B cell (primary cell): ENCODE measurements at regions not wholly inside any gene's neighbourhood (a gene's known extent, or its start where the extent isn't known, plus 50 kb on each side); places are given as distances from the start of the nearest gene placed in this dataset.

Source experiments
- ATAC-seq: fragments of 200-7000 bp; cut with Tn5 transposase; one replicate; pipeline ENCODE4 v1.10.0; 2021; ENCODE audit warnings: low read depth, mild to moderate bottlenecking, moderate number of reproducible peaks, moderate library complexity
- CTCF ChIA-PET: fragments of 350-600 bp; sonication (Branson Sonifier 250); formaldehyde crosslinking; loops from one replicate; lab custom pipeline; 2021; ENCODE audit warnings: antibody characterized with exemption, inconsistent platforms; lab: Charles Lee
- POLR2A ChIA-PET: fragments of 350-600 bp; sonication (Branson Sonifier 250); formaldehyde crosslinking; loops from one replicate; lab custom pipeline; 2021; ENCODE audit warnings: antibody characterized with exemption; lab: Charles Lee
- DNase-seq: peaks from one replicate; pipeline ENCODE4 v3.0.0; 2013
- H2AFZ ChIP-seq: 2 replicates; pipeline ENCODE4 v1.6.1; 2012; ENCODE audit warnings: mild to moderate bottlenecking, low read depth, low read length; ENCODE audit not compliant: insufficient read depth, poor library complexity, severe bottlenecking
- H3K27ac ChIP-seq, 2 donors: 1 replicate in 1 of 2; 2 replicates in 1 of 2; pipeline ENCODE4 v1.5.1; 2012 to 2013; ENCODE audit warnings: low read length in 2 of 2, mild to moderate bottlenecking in 2 of 2, moderate library complexity in 1 of 2
- H3K27me3 ChIP-seq, 4 experiments: fragments of 200-600 bp in 1 of 4; sonication (generic) in 1 of 4; replicated peaks in 1 of 4; 1 replicate in 2 of 4; 2 replicates in 2 of 4; pipeline versions ENCODE4 v1.6.1 to v1.7.0; 2013 to 2016; ENCODE audit warnings: low read length in 3 of 4, mild to moderate bottlenecking in 2 of 4, mixed read lengths in 1 of 4, moderate library complexity in 1 of 4; ENCODE audit not compliant: insufficient read depth in 4 of 4, control insufficient read depth in 3 of 4; ENCODE audit errors: control extremely low read depth in 1 of 4
- H3K36me3 ChIP-seq, 2 experiments: replicated peaks in 1 of 2; 1 replicate in 1 of 2; 2 replicates in 1 of 2; pipeline versions ENCODE4 v1.6.1 to v1.7.1; 2013; ENCODE audit warnings: low read length in 1 of 2; ENCODE audit not compliant: insufficient read depth in 2 of 2, control insufficient read depth in 1 of 2; ENCODE audit errors: control extremely low read depth in 1 of 2, extremely low read depth in 1 of 2
- H3K4me1 ChIP-seq, 2 donors: fragments of 200-600 bp in 1 of 2; sonication (generic) in 1 of 2; 1 replicate in 1 of 2; 2 replicates in 1 of 2; pipeline versions ENCODE4 v1.5.1 to v1.6.1; 2013 to 2017; ENCODE audit warnings: low read length in 2 of 2; ENCODE audit not compliant: control insufficient read depth in 2 of 2, insufficient read depth in 2 of 2
- H3K4me2 ChIP-seq: replicated peaks from 2 replicates; pipeline ENCODE3; 2012; ENCODE audit warnings: mild to moderate bottlenecking, low read depth, low read length; ENCODE audit not compliant: poor library complexity, severe bottlenecking
- H3K4me3 ChIP-seq, 5 experiments: fragments of 200-600 bp in 1 of 5; sonication (generic) in 1 of 5; 1 replicate in 3 of 5; 2 replicates in 2 of 5; pipeline versions ENCODE4 v1.5.1 to v1.7.0; 2011 to 2016; ENCODE audit warnings: low read length in 4 of 5, mild to moderate bottlenecking in 4 of 5, low read depth in 2 of 5, control low read depth in 1 of 5, moderate library complexity in 1 of 5; ENCODE audit not compliant: insufficient read depth in 1 of 5; ENCODE audit errors: control extremely low read depth in 1 of 5, extremely low read depth in 1 of 5
- H3K79me2 ChIP-seq: fragments of 200-600 bp; sonication (generic); one replicate; pipeline ENCODE4 v1.6.0; 2016; ENCODE audit warnings: low read length; ENCODE audit not compliant: control insufficient read depth, insufficient read depth
- H3K9ac ChIP-seq: fragments of 200-600 bp; sonication (generic); 2 replicates; pipeline ENCODE4 v1.6.1; 2017; ENCODE audit warnings: mild to moderate bottlenecking, low read length, moderate library complexity
- H3K9me3 ChIP-seq, 3 donors: one replicate each; pipeline versions ENCODE4 v1.6.1 to v1.7.1; 2013; ENCODE audit warnings: low read length in 2 of 3; ENCODE audit not compliant: control insufficient read depth in 2 of 3, insufficient read depth in 1 of 3; ENCODE audit errors: control extremely low read depth in 1 of 3
- H4K20me1 ChIP-seq: 2 replicates; pipeline ENCODE4 v1.6.0; 2012; ENCODE audit warnings: mild to moderate bottlenecking, low read length; ENCODE audit not compliant: insufficient read depth, control insufficient read depth, poor library complexity, severe bottlenecking
- H3K27ac Mint-ChIP-seq: one replicate; pipeline ENCODE4 v1.8.0; 2021; ENCODE audit warnings: mixed read lengths
- H3K27me3 Mint-ChIP-seq: one replicate; pipeline ENCODE4 v1.8.0; 2021; ENCODE audit warnings: mixed read lengths
- H3K4me1 Mint-ChIP-seq: one replicate; pipeline ENCODE4 v1.8.0; 2021; ENCODE audit warnings: mixed read lengths
- H3K4me3 Mint-ChIP-seq: one replicate; pipeline ENCODE4 v1.8.0; 2021; ENCODE audit warnings: mixed read lengths
- H3K9me3 Mint-ChIP-seq: one replicate; pipeline ENCODE4 v1.8.0; 2022; ENCODE audit warnings: mixed read lengths; ENCODE audit not compliant: insufficient read depth
- EZH2 ChIP-seq: IDR thresholded peaks from 2 replicates; pipeline ENCODE4 v1.6.1; 2012; ENCODE audit warnings: borderline replicate concordance, low read depth, mild to moderate bottlenecking, moderate library complexity, low read length; ENCODE audit not compliant: insufficient read depth, poor library complexity, severe bottlenecking
- WGBS: methylation state at CpG from one replicate; pipeline ENCODE4 v1.1.5; 2013; ENCODE audit warnings: missing lambda C conversion rate; ENCODE audit not compliant: insufficient coverage; 5-methylcytosine and 5-hydroxymethylcytosine counted together
- intact Hi-C: fragments of 100-400 bp; cut with micrococcal nuclease; formaldehyde crosslinking; loops from one replicate; pipeline ENCODE4 v1.10.0; 2022
- TF ChIP-seq, protein P1 (sequence below): fragments of 200-600 bp; IDR thresholded peaks from one replicate; pipeline ENCODE4 v1.8.0; 2022; ENCODE audit warnings: antibody characterized with exemption, mild to moderate bottlenecking

DNA sequence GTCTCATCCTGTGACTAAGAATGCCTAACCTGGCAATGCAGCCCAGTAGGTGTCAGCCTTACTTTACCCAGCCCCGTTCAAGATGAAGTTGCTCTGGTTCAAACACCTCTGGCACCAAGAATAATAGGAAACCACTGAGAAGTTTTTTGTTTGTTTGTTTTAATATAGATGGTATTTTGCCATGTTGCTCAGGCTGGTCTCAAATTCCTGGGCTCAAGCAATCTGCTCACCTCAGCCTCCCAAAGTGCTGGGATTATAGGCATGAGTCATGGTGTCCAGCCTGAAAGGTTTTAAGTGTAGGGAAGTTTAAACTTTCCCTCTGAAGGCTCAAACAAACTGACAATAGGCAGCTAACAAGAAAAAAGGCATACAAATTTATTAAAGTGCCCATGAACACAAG lies 51.2 kb upstream of the ABCC4 start:
- no peaks in the 10 kb centered on the region for H3K36me3 ChIP-seq
- no CpG with 5 or more reads among the region's 1 CpG for WGBS
- H3K4me1 ChIP-seq, result no peaks in the 10 kb centered on the region
- H3K9me3 ChIP-seq, result no peaks in the 10 kb centered on the region
- DNase-seq (no peak), ATAC-seq (no peak)
- ChIA-PET CTCF (no interaction called here), POLR2A (no interaction called here)
- no peak overlapping the region for H2AFZ ChIP-seq
- Mint-ChIP-seq H3K27me3 (peaks cover 13% of the 10 kb centered on the region), H3K9me3 (no peaks in the 10 kb centered on the region), H3K4me1 (no peaks in the 10 kb centered on the region), H3K27ac (no peak overlapping the region), H3K4me3 (no peak overlapping the region)
- H3K4me3 ChIP-seq, result no peak overlapping the region
- no peak overlapping the region for H3K27ac ChIP-seq
- H3K4me2 ChIP-seq, result no peak overlapping the region
- H4K20me1 ChIP-seq, result no peaks in the 10 kb centered on the region
- TF ChIP-seq, protein P1, sequence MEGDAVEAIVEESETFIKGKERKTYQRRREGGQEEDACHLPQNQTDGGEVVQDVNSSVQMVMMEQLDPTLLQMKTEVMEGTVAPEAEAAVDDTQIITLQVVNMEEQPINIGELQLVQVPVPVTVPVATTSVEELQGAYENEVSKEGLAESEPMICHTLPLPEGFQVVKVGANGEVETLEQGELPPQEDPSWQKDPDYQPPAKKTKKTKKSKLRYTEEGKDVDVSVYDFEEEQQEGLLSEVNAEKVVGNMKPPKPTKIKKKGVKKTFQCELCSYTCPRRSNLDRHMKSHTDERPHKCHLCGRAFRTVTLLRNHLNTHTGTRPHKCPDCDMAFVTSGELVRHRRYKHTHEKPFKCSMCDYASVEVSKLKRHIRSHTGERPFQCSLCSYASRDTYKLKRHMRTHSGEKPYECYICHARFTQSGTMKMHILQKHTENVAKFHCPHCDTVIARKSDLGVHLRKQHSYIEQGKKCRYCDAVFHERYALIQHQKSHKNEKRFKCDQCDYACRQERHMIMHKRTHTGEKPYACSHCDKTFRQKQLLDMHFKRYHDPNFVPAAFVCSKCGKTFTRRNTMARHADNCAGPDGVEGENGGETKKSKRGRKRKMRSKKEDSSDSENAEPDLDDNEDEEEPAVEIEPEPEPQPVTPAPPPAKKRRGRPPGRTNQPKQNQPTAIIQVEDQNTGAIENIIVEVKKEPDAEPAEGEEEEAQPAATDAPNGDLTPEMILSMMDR, result no peak
- no peak for TF ChIP-seq EZH2
- H3K27me3 ChIP-seq, result peaks cover 0 to 3% (median 1%) of the 10 kb centered on the region in 4 experiments
- H3K79me2 ChIP-seq, result no peaks in the 10 kb centered on the region
- no peak overlapping the region for H3K9ac ChIP-seq
- intact Hi-C loops, result no loop called here

DNA sequence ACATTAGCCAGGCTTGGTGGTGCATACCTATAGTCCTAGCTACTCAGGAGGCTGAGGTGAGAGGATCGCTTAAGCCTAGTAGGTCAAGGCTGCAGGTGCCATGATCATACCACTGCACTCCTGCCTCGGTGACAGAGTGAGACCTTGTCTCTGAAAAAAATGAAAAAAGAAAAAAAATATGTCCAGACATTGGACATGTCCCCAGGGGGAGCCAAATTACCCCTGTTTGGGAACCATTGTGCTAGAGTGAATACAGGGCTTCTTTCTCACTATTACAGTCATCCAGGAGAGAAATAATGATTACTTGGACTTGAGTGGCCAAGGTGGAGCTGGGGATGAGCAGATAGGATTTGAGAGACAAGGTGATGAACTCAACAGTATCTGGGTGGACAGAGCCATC lies 52.9 kb upstream of the ABCC4 start:
- no peak overlapping the region for H3K9ac ChIP-seq
- H2AFZ ChIP-seq, result no peak overlapping the region
- ATAC-seq, result no peak
- intact Hi-C loops, result no loop called here
- ChIA-PET CTCF (interaction anchor here (1.4 kb wide), 1 partner anchor 165 kb away, joined by 5 read pairs; no protein-coding TSS in a partner anchor), POLR2A (no interaction called here)
- H3K27ac ChIP-seq, result no peak overlapping the region
- no peaks in the 10 kb centered on the region for H3K4me1 Mint-ChIP-seq
- no peaks in the 10 kb centered on the region for H3K4me1 ChIP-seq
- peaks cover 9% of the 10 kb centered on the region for H3K27me3 Mint-ChIP-seq
- no peaks in the 10 kb centered on the region for H4K20me1 ChIP-seq
- H3K4me3 Mint-ChIP-seq, result no peak overlapping the region
- H3K4me2 ChIP-seq, result no peak overlapping the region
- no peak for DNase-seq
- no peaks in the 10 kb centered on the region for H3K79me2 ChIP-seq
- no peaks in the 10 kb centered on the region for H3K9me3 ChIP-seq
- H3K27me3 ChIP-seq, result peaks cover 0 to 5% (median 0%) of the 10 kb centered on the region in 4 experiments
- H3K4me3 ChIP-seq, result no peak overlapping the region
- H3K9me3 Mint-ChIP-seq, result no peaks in the 10 kb centered on the region
- H3K27ac Mint-ChIP-seq, result no peak overlapping the region
- no peaks in the 10 kb centered on the region for H3K36me3 ChIP-seq
- TF ChIP-seq EZH2, result no peak
- TF ChIP-seq, protein P1, result no peak
- WGBS, result 33% methylated on average over 1 of the region's 2 CpGs
